ENCODE measurements at regions not wholly inside any gene's neighbourhood (a gene's known extent, or its start where the extent isn't known, plus 50 kb on each side); places are given as distances from the start of the nearest gene placed in this dataset.

DNA sequence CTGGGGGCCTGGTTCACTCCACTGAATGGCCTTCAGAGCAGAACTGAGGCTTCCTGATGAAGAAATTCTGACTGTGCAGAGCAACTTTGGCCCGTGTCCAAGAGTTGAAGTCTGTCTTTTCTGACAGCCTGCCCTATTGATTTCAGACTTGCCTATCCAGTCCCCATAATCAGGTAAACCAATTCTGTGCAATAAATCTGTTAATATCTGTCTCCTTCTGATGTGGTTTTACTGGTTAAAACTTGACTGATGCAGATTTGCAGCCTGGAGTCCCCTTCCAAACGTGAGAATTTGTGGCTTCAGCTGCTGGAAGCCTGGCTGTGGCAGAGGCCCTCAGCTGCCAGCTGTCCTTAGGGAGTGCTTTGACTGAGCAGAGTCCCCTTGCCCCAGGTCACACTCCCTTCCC is 283.9 kb upstream of the ANKRD55 start:
- TF ChIP-seq, protein P1, sequence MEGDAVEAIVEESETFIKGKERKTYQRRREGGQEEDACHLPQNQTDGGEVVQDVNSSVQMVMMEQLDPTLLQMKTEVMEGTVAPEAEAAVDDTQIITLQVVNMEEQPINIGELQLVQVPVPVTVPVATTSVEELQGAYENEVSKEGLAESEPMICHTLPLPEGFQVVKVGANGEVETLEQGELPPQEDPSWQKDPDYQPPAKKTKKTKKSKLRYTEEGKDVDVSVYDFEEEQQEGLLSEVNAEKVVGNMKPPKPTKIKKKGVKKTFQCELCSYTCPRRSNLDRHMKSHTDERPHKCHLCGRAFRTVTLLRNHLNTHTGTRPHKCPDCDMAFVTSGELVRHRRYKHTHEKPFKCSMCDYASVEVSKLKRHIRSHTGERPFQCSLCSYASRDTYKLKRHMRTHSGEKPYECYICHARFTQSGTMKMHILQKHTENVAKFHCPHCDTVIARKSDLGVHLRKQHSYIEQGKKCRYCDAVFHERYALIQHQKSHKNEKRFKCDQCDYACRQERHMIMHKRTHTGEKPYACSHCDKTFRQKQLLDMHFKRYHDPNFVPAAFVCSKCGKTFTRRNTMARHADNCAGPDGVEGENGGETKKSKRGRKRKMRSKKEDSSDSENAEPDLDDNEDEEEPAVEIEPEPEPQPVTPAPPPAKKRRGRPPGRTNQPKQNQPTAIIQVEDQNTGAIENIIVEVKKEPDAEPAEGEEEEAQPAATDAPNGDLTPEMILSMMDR (IDR thresholded peaks at IDR 0.05), result no peak
- TF ChIP-seq POLR2A (IDR thresholded peaks at IDR 0.05), result no peak

All from prostate gland (tissue), 2 donors.